T-helper 17 cell (primary cell): ENCODE measurements at regions not wholly inside any gene's neighbourhood (a gene's known extent, or its start where the extent isn't known, plus 50 kb on each side); places are given as distances from the start of the nearest gene placed in this dataset.

Experiments used
- ATAC-seq: fragments of 150-1000 bp; cut with Tn5 transposase; 2 replicates; pipeline ENCODE4 v1.10.0; 2021; ENCODE audit warnings: mild to moderate bottlenecking, moderate library complexity
- DNase-seq, 3 donors: peaks; one replicate each; pipeline versions ENCODE4 v3.0.0 to v3.0.0-alpha.2; 2020 to 2021
- H3K9me3 ChIP-seq: one replicate; pipeline ENCODE4 v1.7.0; 2013; ENCODE audit warnings: low read length, mild to moderate bottlenecking; ENCODE audit not compliant: control insufficient read depth, poor library complexity, severe bottlenecking
- H3K27ac Mint-ChIP-seq: one replicate; pipeline ENCODE4 v1.8.0; 2022; ENCODE audit warnings: mild to moderate bottlenecking, moderate library complexity, mixed read lengths
- H3K27me3 Mint-ChIP-seq: one replicate; pipeline ENCODE4 v1.8.0; 2022; ENCODE audit warnings: mixed read lengths
- H3K36me3 Mint-ChIP-seq: one replicate; pipeline ENCODE4 v1.8.0; 2022; ENCODE audit warnings: low read depth, mixed read lengths
- H3K4me1 Mint-ChIP-seq: one replicate; pipeline ENCODE4 v1.8.0; 2022; ENCODE audit warnings: mild to moderate bottlenecking, mixed read lengths
- H3K4me3 Mint-ChIP-seq: one replicate; pipeline ENCODE4 v1.8.0; 2022; ENCODE audit warnings: mild to moderate bottlenecking, moderate library complexity, mixed read lengths

- ATAC-seq (no peak), DNase-seq (no peak)
- peaks cover 3% of the 10 kb centered on the region for H3K36me3 Mint-ChIP-seq
- no peaks in the 10 kb centered on the region for H3K9me3 ChIP-seq
- H3K4me3 Mint-ChIP-seq = no peak overlapping the region
- peaks cover 72% of the 10 kb centered on the region for H3K27me3 Mint-ChIP-seq
- H3K27ac Mint-ChIP-seq = no peak overlapping the region
- peaks cover 9% of the 10 kb centered on the region for H3K4me1 Mint-ChIP-seq
Measured at GRCh38 chr11:119537306-119538253, 114.6 kb upstream of the THY1 start.

- H3K36me3 Mint-ChIP-seq = peaks cover 3% of the 10 kb centered on the region
Measured at GRCh38 chr11:119536801-119537200, 113.8 kb upstream of the THY1 start.

GRCh38 chr11:119533921-119534736 lies 111.2 kb upstream of the THY1 start:
- no peaks in the 10 kb centered on the region for H3K9me3 ChIP-seq
- Mint-ChIP-seq H3K27me3 (peaks cover 69% of the 10 kb centered on the region), H3K27ac (no peak overlapping the region), H3K36me3 (no peaks in the 10 kb centered on the region), H3K4me1 (peaks cover 7% of the 10 kb centered on the region), H3K4me3 (no peak overlapping the region)
- ATAC-seq (peak; percentile 66), DNase-seq (peak in 2 of 3 donors; percentile 34 to 35)

More at GRCh38 chr11:119536801-119537200, 113.8 kb upstream of the THY1 start:
- ATAC-seq = no peak
- H3K27ac Mint-ChIP-seq = no peak overlapping the region
- H3K9me3 ChIP-seq = no peaks in the 10 kb centered on the region
- H3K27me3 Mint-ChIP-seq = peaks cover 72% of the 10 kb centered on the region
- DNase-seq = no peak
- H3K4me1 Mint-ChIP-seq = peaks cover 9% of the 10 kb centered on the region
- no peak overlapping the region for H3K4me3 Mint-ChIP-seq

GRCh38 chr11:119533462-119533861 lies 110.5 kb upstream of the THY1 start:
- Mint-ChIP-seq H3K27ac (no peak overlapping the region), H3K36me3 (no peaks in the 10 kb centered on the region), H3K4me1 (peaks cover 7% of the 10 kb centered on the region), H3K4me3 (no peak overlapping the region), H3K27me3 (peaks cover 69% of the 10 kb centered on the region)
- ATAC-seq = no peak
- no peak for DNase-seq
- H3K9me3 ChIP-seq = no peaks in the 10 kb centered on the region

GRCh38 chr11:119532551-119532950 lies 109.6 kb upstream of the THY1 start:
- H3K4me1 Mint-ChIP-seq = peaks cover 5% of the 10 kb centered on the region
- H3K27me3 Mint-ChIP-seq = peaks cover 65% of the 10 kb centered on the region
- H3K36me3 Mint-ChIP-seq = no peaks in the 10 kb centered on the region
- no peak overlapping the region for H3K4me3 Mint-ChIP-seq
- no peaks in the 10 kb centered on the region for H3K9me3 ChIP-seq
- no peak for ATAC-seq
- DNase-seq = no peak
- no peak overlapping the region for H3K27ac Mint-ChIP-seq

GRCh38 chr11:119531623-119532022 lies 108.7 kb upstream of the THY1 start:
- Mint-ChIP-seq H3K27me3 (peaks cover 60% of the 10 kb centered on the region), H3K4me1 (peaks cover 5% of the 10 kb centered on the region), H3K36me3 (no peaks in the 10 kb centered on the region), H3K27ac (no peak overlapping the region), H3K4me3 (no peak overlapping the region)
- H3K9me3 ChIP-seq = no peaks in the 10 kb centered on the region
- no peak for ATAC-seq
- DNase-seq = no peak

- H3K4me1 Mint-ChIP-seq = peaks cover 5% of the 10 kb centered on the region
- no peaks in the 10 kb centered on the region for H3K36me3 Mint-ChIP-seq
- H3K27me3 Mint-ChIP-seq = peaks cover 57% of the 10 kb centered on the region
- H3K27ac Mint-ChIP-seq = no peak overlapping the region
- H3K9me3 ChIP-seq = no peaks in the 10 kb centered on the region
- ATAC-seq (no peak), DNase-seq (no peak)
- H3K4me3 Mint-ChIP-seq = no peak overlapping the region
Measured at GRCh38 chr11:119531056-119531455, 108.1 kb upstream of the THY1 start.

- no peak overlapping the region for H3K4me3 Mint-ChIP-seq
- no peak overlapping the region for H3K27ac Mint-ChIP-seq
- no peaks in the 10 kb centered on the region for H3K9me3 ChIP-seq
- DNase-seq (no peak), ATAC-seq (no peak)
- H3K4me1 Mint-ChIP-seq = peaks cover 5% of the 10 kb centered on the region
- H3K27me3 Mint-ChIP-seq = peaks cover 52% of the 10 kb centered on the region
- H3K36me3 Mint-ChIP-seq = no peaks in the 10 kb centered on the region
Measured at GRCh38 chr11:119530509-119530908, 107.5 kb upstream of the THY1 start.

GRCh38 chr11:119529936-119530335 lies 107.0 kb upstream of the THY1 start:
- DNase-seq (no peak), ATAC-seq (no peak)
- Mint-ChIP-seq H3K27me3 (peaks cover 47% of the 10 kb centered on the region), H3K4me1 (peaks cover 5% of the 10 kb centered on the region), H3K4me3 (no peak overlapping the region), H3K36me3 (no peaks in the 10 kb centered on the region), H3K27ac (no peak overlapping the region)
- H3K9me3 ChIP-seq = no peaks in the 10 kb centered on the region

- Mint-ChIP-seq H3K4me1 (peaks cover 5% of the 10 kb centered on the region), H3K4me3 (no peak overlapping the region), H3K27ac (no peak overlapping the region), H3K36me3 (no peaks in the 10 kb centered on the region), H3K27me3 (peaks cover 42% of the 10 kb centered on the region)
- no peaks in the 10 kb centered on the region for H3K9me3 ChIP-seq
- ATAC-seq (no peak), DNase-seq (no peak)
Measured at GRCh38 chr11:119529063-119529845, 106.3 kb upstream of the THY1 start.

- peaks cover 48% of the 10 kb centered on the region for H3K27me3 Mint-ChIP-seq
- no peaks in the 10 kb centered on the region for H3K9me3 ChIP-seq
- no peaks in the 10 kb centered on the region for H3K36me3 Mint-ChIP-seq
- peaks cover 2% of the 10 kb centered on the region for H3K4me1 Mint-ChIP-seq
- no peak overlapping the region for H3K4me3 Mint-ChIP-seq
- DNase-seq (no peak), ATAC-seq (no peak)
- no peak overlapping the region for H3K27ac Mint-ChIP-seq
Measured at GRCh38 chr11:119525867-119526196, 102.9 kb upstream of the THY1 start.

- Mint-ChIP-seq H3K36me3 (no peaks in the 10 kb centered on the region), H3K27ac (no peak overlapping the region), H3K4me3 (no peak overlapping the region), H3K4me1 (peaks cover 2% of the 10 kb centered on the region), H3K27me3 (peaks cover 46% of the 10 kb centered on the region)
- ATAC-seq = no peak
- H3K9me3 ChIP-seq = no peaks in the 10 kb centered on the region
- no peak for DNase-seq
Measured at GRCh38 chr11:119525180-119525866, 102.4 kb upstream of the THY1 start.
